HFF-Myc (cell line): ENCODE measurements at regions not wholly inside any gene's neighbourhood (a gene's known extent, or its start where the extent isn't known, plus 50 kb on each side); places are given as distances from the start of the nearest gene placed in this dataset.

Source experiments
- DNase-seq: peaks from one replicate; pipeline ENCODE4 v3.0.0-alpha.2; 2011; ENCODE audit warnings: low read depth; ENCODE audit errors: extremely low read depth
- H3K4me3 ChIP-seq: replicated peaks from 2 replicates; pipeline ENCODE4 v1.5.1; 2011; ENCODE audit warnings: low read depth, mild to moderate bottlenecking, control low read depth, low read length
- TF ChIP-seq, protein P1 (sequence below): IDR thresholded peaks from 2 replicates; pipeline ENCODE4 v1.5.1; 2012; ENCODE audit warnings: mild to moderate bottlenecking, low read depth, low read length, control low read depth; ENCODE audit errors: missing control alignments

DNA sequence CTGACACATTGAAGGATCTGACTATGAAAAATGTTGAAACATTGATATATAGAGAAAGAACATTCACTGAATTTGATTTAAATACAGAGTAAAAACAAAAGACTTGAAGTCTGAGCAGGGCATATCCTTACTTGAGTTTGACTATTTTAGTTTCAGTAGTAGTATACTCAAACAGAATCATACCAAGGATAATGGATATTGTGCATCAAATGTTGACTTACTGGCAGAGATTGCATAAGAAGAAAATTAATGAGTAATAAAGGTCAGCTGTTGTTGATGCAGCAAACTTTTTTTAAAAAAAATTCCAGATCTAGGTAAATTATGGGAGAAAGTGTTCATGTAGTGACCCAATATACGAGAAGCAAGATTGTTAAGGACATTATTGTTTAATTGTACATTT lies 94.5 kb upstream of the APOOL start:
- no peak for DNase-seq
- TF ChIP-seq, protein P1, sequence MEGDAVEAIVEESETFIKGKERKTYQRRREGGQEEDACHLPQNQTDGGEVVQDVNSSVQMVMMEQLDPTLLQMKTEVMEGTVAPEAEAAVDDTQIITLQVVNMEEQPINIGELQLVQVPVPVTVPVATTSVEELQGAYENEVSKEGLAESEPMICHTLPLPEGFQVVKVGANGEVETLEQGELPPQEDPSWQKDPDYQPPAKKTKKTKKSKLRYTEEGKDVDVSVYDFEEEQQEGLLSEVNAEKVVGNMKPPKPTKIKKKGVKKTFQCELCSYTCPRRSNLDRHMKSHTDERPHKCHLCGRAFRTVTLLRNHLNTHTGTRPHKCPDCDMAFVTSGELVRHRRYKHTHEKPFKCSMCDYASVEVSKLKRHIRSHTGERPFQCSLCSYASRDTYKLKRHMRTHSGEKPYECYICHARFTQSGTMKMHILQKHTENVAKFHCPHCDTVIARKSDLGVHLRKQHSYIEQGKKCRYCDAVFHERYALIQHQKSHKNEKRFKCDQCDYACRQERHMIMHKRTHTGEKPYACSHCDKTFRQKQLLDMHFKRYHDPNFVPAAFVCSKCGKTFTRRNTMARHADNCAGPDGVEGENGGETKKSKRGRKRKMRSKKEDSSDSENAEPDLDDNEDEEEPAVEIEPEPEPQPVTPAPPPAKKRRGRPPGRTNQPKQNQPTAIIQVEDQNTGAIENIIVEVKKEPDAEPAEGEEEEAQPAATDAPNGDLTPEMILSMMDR: no peak
- H3K4me3 ChIP-seq: no peak overlapping the region

- H3K4me3 ChIP-seq: no peak overlapping the region
- DNase-seq: no peak
These were observed 79.1 kb upstream of the APOOL start for GRCh38 chrX:84924624-84925023.

GRCh38 chrX:84932814-84933213 lies 70.9 kb upstream of the APOOL start:
- TF ChIP-seq, protein P1: no peak
- no peak overlapping the region for H3K4me3 ChIP-seq
- DNase-seq: no peak

More at GRCh38 chrX:84924624-84925023, 79.1 kb upstream of the APOOL start:
- TF ChIP-seq, protein P1: no peak

DNA sequence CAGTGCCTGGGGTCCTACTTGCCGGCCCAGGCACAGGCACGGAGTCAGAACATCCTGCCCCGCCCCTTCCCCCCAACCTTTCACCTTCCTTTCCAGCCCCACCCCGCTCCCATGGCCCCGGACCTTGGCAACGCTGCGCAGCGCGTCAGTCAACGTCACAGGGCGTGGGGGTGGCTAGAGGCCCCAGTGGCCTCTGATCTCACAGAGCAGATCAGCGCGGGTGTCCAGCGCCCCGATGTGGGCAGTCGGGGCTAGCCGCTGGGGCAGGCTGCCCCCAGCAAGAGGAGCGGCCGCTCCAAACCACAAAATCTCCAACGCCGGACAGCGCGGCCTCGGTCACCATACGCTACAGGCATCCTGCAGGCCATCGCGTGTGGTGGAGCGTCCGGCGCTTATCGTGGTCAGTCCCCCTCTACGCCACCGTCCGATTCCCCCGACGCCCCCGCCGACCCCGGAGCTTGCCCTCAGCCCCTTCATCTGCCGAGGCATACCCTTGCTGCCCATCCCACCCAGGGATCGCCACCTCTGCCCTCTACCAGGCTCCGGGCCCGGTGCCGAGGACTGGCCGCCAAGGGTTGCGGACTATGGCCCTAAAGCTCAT lies 69.6 kb upstream of the APOOL start:
- H3K4me3 ChIP-seq: no peak overlapping the region
- TF ChIP-seq, protein P1: no peak
- DNase-seq: no peak
